H9 (cell line): ENCODE measurements at regions not wholly inside any gene's neighbourhood (a gene's known extent, or its start where the extent isn't known, plus 50 kb on each side); places are given as distances from the start of the nearest gene placed in this dataset.

Experiments used
- DNase-seq: peaks from one replicate; pipeline ENCODE4 v3.0.0-alpha.2; 2017
- H2AFZ ChIP-seq: one replicate; pipeline ENCODE4 v1.6.1; 2013; ENCODE audit warnings: mild to moderate bottlenecking, low read length, control low read depth, moderate library complexity
- H2AK5ac ChIP-seq: 2 replicates; pipeline ENCODE4 v1.6.1; 2013; ENCODE audit warnings: low read length, control low read depth, mixed read lengths; ENCODE audit not compliant: insufficient read length
- H2BK120ac ChIP-seq: one replicate; pipeline ENCODE4 v1.6.1; 2013; ENCODE audit warnings: low read depth, mild to moderate bottlenecking, low read length, control low read depth, inconsistent platforms; ENCODE audit not compliant: poor library complexity, severe bottlenecking
- H2BK12ac ChIP-seq: 2 replicates; pipeline ENCODE4 v1.6.1; 2013; ENCODE audit warnings: low read length, control low read depth, mixed read lengths, low read depth; ENCODE audit not compliant: insufficient read length
- H2BK15ac ChIP-seq: 2 replicates; pipeline ENCODE4 v1.6.1; 2013; ENCODE audit warnings: low read depth, low read length, control low read depth
- H2BK20ac ChIP-seq: one replicate; pipeline ENCODE4 v1.6.1; 2013; ENCODE audit warnings: low read depth, mild to moderate bottlenecking, low read length, control low read depth, inconsistent platforms; ENCODE audit not compliant: poor library complexity, severe bottlenecking
- H2BK5ac ChIP-seq: 2 replicates; pipeline ENCODE4 v1.6.1; 2013; ENCODE audit warnings: low read length, control low read depth, mixed read lengths; ENCODE audit not compliant: insufficient read length
- H3K14ac ChIP-seq: 2 replicates; pipeline ENCODE4 v1.6.1; 2013; ENCODE audit warnings: low read length, control low read depth; ENCODE audit not compliant: insufficient read depth
- H3K18ac ChIP-seq: 2 replicates; pipeline ENCODE4 v1.6.1; 2013; ENCODE audit warnings: low read depth, mild to moderate bottlenecking, mixed read lengths, low read length, control low read depth; ENCODE audit not compliant: insufficient read length
- H3K23ac ChIP-seq: 2 replicates; pipeline ENCODE4 v1.6.1; 2013; ENCODE audit warnings: low read length, control low read depth, mixed read lengths, low read depth; ENCODE audit not compliant: insufficient read length
- H3K23me2 ChIP-seq: 2 replicates; pipeline ENCODE4 v1.6.1; 2013; ENCODE audit warnings: low read depth, mild to moderate bottlenecking, mixed read lengths, low read length, control low read depth; ENCODE audit not compliant: insufficient read length, poor library complexity, severe bottlenecking
- H3K27ac ChIP-seq: 2 replicates; pipeline ENCODE4 v1.5.1; 2013; ENCODE audit warnings: low read length, control low read depth, mixed read lengths, low read depth; ENCODE audit not compliant: insufficient read length
- H3K27me3 ChIP-seq: 2 replicates; pipeline ENCODE4 v1.6.1; 2013; ENCODE audit warnings: low read length, control low read depth, inconsistent platforms; ENCODE audit not compliant: insufficient read depth
- H3K4ac ChIP-seq: 2 replicates; pipeline ENCODE4 v1.6.1; 2013; ENCODE audit warnings: low read depth, mild to moderate bottlenecking, control low read depth, inconsistent platforms, low read length, moderate library complexity
- H3K4me1 ChIP-seq: 2 replicates; pipeline ENCODE4 v1.6.1; 2013; ENCODE audit warnings: low read length, control low read depth, inconsistent platforms; ENCODE audit not compliant: insufficient read depth
- H3K4me2 ChIP-seq: 2 replicates; pipeline ENCODE4 v1.6.1; 2013; ENCODE audit warnings: low read length, control low read depth, mixed read lengths; ENCODE audit not compliant: insufficient read length, insufficient read depth
- H3K56ac ChIP-seq: 2 replicates; pipeline ENCODE4 v1.6.1; 2013; ENCODE audit warnings: low read depth, mild to moderate bottlenecking, mixed read lengths, low read length, control low read depth; ENCODE audit not compliant: insufficient read length
- H3K79me1 ChIP-seq: 2 replicates; pipeline ENCODE4 v1.6.1; 2013; ENCODE audit warnings: low read depth, mild to moderate bottlenecking, moderate library complexity, low read length, control low read depth, inconsistent platforms; ENCODE audit not compliant: insufficient read depth, poor library complexity, severe bottlenecking
- H3K79me2 ChIP-seq: 2 replicates; pipeline ENCODE4 v1.6.1; 2013; ENCODE audit warnings: low read length, control low read depth, inconsistent platforms; ENCODE audit not compliant: insufficient read depth
- H3K9ac ChIP-seq: 2 replicates; pipeline ENCODE4 v1.6.1; 2013; ENCODE audit warnings: low read length, control low read depth, mixed read lengths; ENCODE audit not compliant: insufficient read length; ENCODE audit errors: extremely low read depth
- H3K9me3 ChIP-seq: one replicate; pipeline ENCODE4 v1.6.1; 2013; ENCODE audit warnings: low read depth, low read length, inconsistent platforms; ENCODE audit not compliant: control insufficient read depth
- H3T11ph ChIP-seq: one replicate; pipeline ENCODE4 v1.6.1; 2013; ENCODE audit warnings: mild to moderate bottlenecking, low read length, control low read depth, inconsistent platforms
- H4K20me1 ChIP-seq: one replicate; pipeline ENCODE4 v1.6.1; 2013; ENCODE audit not compliant: control insufficient read depth, insufficient read length, insufficient read depth
- H4K5ac ChIP-seq: 2 replicates; pipeline ENCODE4 v1.6.1; 2013; ENCODE audit warnings: low read depth, mild to moderate bottlenecking, mixed read lengths, low read length, control low read depth; ENCODE audit not compliant: insufficient read length
- H4K8ac ChIP-seq: replicated peaks from 2 replicates; pipeline ENCODE4 v1.6.1; 2013; ENCODE audit warnings: low read length, control low read depth, mixed read lengths, low read depth; ENCODE audit not compliant: insufficient read length
- H4K91ac ChIP-seq: 2 replicates; pipeline ENCODE4 v1.6.1; 2013; ENCODE audit warnings: low read depth, mild to moderate bottlenecking, moderate library complexity, mixed read lengths, low read length, control low read depth; ENCODE audit not compliant: insufficient read length
- H3K27ac Mint-ChIP-seq, 3 experiments: 2 replicates in 2 of 3; 3 replicates in 1 of 3; pipeline ENCODE4 v1.8.0; 2020 to 2021; ENCODE audit warnings: mixed read lengths in 3 of 3, mild to moderate bottlenecking in 1 of 3, moderate library complexity in 1 of 3
- H3K27me3 Mint-ChIP-seq: 2 replicates; pipeline ENCODE4 v1.8.0; 2021; ENCODE audit warnings: low read depth, mild to moderate bottlenecking, moderate library complexity, mixed read lengths
- H3K36me3 Mint-ChIP-seq, 3 experiments: 2 replicates in 2 of 3; 3 replicates in 1 of 3; pipeline ENCODE4 v1.8.0; 2020 to 2021; ENCODE audit warnings: low read depth in 3 of 3, mixed read lengths in 3 of 3; ENCODE audit not compliant: insufficient read depth in 1 of 3
- H3K4me1 Mint-ChIP-seq, 2 experiments: 2 replicates each; pipeline ENCODE4 v1.8.0; 2020; ENCODE audit warnings: mixed read lengths in 2 of 2
- H3K4me3 Mint-ChIP-seq, 2 experiments: 2 replicates in 1 of 2; 3 replicates in 1 of 2; pipeline ENCODE4 v1.8.0; 2020 to 2021; ENCODE audit warnings: mild to moderate bottlenecking in 2 of 2, mixed read lengths in 2 of 2, moderate library complexity in 1 of 2
- H3K9me3 Mint-ChIP-seq, 2 experiments: 2 replicates in 1 of 2; 3 replicates in 1 of 2; pipeline ENCODE4 v1.8.0; 2020; ENCODE audit warnings: mild to moderate bottlenecking in 2 of 2, mixed read lengths in 2 of 2, moderate library complexity in 1 of 2
- WGBS: extraction: QIAGEN DNeasy Blood & Tissue Kit; methylation state at CpG from one replicate; pipeline ENCODE4 v1.1.7; 2013; ENCODE audit warnings: missing lambda C conversion rate, low lambda C conversion rate, mixed read lengths; ENCODE audit not compliant: insufficient read length; ENCODE audit errors: extremely low coverage; 5-methylcytosine and 5-hydroxymethylcytosine counted together
- TF ChIP-seq, protein P1 (sequence below): fragments of 200-600 bp; sonication (generic); conservative IDR thresholded peaks from 3 replicates; pipeline ENCODE4 v1.8.0; 2021; ENCODE audit warnings: antibody characterized with exemption, mild to moderate bottlenecking

DNA sequence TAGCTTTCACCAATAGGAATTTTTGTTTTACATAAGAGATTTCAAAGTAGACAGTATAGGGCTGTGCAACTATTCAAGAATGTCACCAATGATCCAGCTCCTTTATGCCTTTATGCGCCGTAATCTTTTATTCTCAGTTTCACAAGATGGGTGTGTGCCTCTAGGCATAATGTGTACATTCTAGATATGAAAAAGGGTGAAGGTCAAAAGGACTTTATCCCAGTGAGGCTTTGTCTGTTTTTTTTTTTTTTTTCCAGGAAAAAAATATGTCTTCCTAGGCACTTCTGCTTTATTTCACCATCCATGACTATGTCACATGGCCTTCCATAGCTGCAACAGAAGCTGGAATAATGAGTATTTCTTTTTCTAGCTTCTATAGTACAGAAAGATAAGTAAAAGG is 142.3 kb upstream of the IGF1 start:
- TF ChIP-seq, protein P1, sequence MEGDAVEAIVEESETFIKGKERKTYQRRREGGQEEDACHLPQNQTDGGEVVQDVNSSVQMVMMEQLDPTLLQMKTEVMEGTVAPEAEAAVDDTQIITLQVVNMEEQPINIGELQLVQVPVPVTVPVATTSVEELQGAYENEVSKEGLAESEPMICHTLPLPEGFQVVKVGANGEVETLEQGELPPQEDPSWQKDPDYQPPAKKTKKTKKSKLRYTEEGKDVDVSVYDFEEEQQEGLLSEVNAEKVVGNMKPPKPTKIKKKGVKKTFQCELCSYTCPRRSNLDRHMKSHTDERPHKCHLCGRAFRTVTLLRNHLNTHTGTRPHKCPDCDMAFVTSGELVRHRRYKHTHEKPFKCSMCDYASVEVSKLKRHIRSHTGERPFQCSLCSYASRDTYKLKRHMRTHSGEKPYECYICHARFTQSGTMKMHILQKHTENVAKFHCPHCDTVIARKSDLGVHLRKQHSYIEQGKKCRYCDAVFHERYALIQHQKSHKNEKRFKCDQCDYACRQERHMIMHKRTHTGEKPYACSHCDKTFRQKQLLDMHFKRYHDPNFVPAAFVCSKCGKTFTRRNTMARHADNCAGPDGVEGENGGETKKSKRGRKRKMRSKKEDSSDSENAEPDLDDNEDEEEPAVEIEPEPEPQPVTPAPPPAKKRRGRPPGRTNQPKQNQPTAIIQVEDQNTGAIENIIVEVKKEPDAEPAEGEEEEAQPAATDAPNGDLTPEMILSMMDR: no peak
- H3K79me1 ChIP-seq: no peaks in the 10 kb centered on the region
- H4K5ac ChIP-seq: no peak overlapping the region
- DNase-seq: no peak
- no peak overlapping the region for H3K9ac ChIP-seq
- H3K9me3 ChIP-seq: no peaks in the 10 kb centered on the region
- H3T11ph ChIP-seq: no peak overlapping the region
- no peak overlapping the region for H3K23ac ChIP-seq
- H3K9me3 Mint-ChIP-seq: peaks cover 8 to 13% of the 10 kb centered on the region in 2 experiments
- H3K27me3 Mint-ChIP-seq: no peaks in the 10 kb centered on the region
- no peak overlapping the region for H3K27ac Mint-ChIP-seq
- no peak overlapping the region for H2BK12ac ChIP-seq
- no peak overlapping the region for H2AFZ ChIP-seq
- H2BK20ac ChIP-seq: no peak overlapping the region
- no peak overlapping the region for H3K4me3 Mint-ChIP-seq
- no peak overlapping the region for H2BK15ac ChIP-seq
- WGBS: no CpG with 5 or more reads among the region's 2 CpGs
- no peak overlapping the region for H3K56ac ChIP-seq
- H4K91ac ChIP-seq: no peak overlapping the region
- no peaks in the 10 kb centered on the region for H4K20me1 ChIP-seq
- no peak overlapping the region for H2BK120ac ChIP-seq
- no peak overlapping the region for H3K4ac ChIP-seq
- H2AK5ac ChIP-seq: no peak overlapping the region
- no peak overlapping the region for H3K14ac ChIP-seq
- no peak overlapping the region for H2BK5ac ChIP-seq
- H3K23me2 ChIP-seq: no peaks in the 10 kb centered on the region
- H3K4me2 ChIP-seq: no peak overlapping the region
- no peak overlapping the region for H3K18ac ChIP-seq
- no peak overlapping the region for H4K8ac ChIP-seq
- H3K79me2 ChIP-seq: no peaks in the 10 kb centered on the region
- H3K36me3 Mint-ChIP-seq: peaks cover 10 to 12% (median 11%) of the 10 kb centered on the region in 3 experiments
- peaks cover 9 to 14% of the 10 kb centered on the region in 2 experiments for H3K4me1 Mint-ChIP-seq
- H3K27ac ChIP-seq: no peak overlapping the region
- no peaks in the 10 kb centered on the region for H3K27me3 ChIP-seq
- H3K4me1 ChIP-seq: no peaks in the 10 kb centered on the region
